ENCODE measurements at regions not wholly inside any gene's neighbourhood (a gene's known extent, or its start where the extent isn't known, plus 50 kb on each side); places are given as distances from the start of the nearest gene placed in this dataset.

GRCh38 chr14:53515276-53515675, 362.2 kb upstream of the DDHD1 start:
- TF ChIP-seq CTCF (IDR thresholded peaks at IDR 0.05) = no peak
- Histone ChIP-seq H3K27me3 (no peaks in the 10 kb centered on the region), H3K27ac (no peak overlapping the region), H3K4me1 (peaks cover 11 to 30% of the 10 kb centered on the region in 2 donors), H3K36me3 (no peaks in the 10 kb centered on the region), H3K4me3 (replicated peaks in 1 of 3) (no peak overlapping the region), H3K9me3 (no peaks in the 10 kb centered on the region)
- intact Hi-C loops (cut with DNase I) = no loop called here
- WGBS, 2 donors = 83 to 85% methylated on average over 5 of the region's 5 CpGs
- DNase-seq = no peak

- no peaks in the 10 kb centered on the region for H3K9me3 ChIP-seq
- H3K27me3 ChIP-seq = no peaks in the 10 kb centered on the region
- H3K4me3 ChIP-seq (replicated peaks in 1 of 3) = no peak overlapping the region
- DNase-seq = no peak
- H3K4me1 ChIP-seq = peaks cover 14 to 25% of the 10 kb centered on the region in 2 donors
- no peak for TF ChIP-seq POLR2A (IDR thresholded peaks at IDR 0.05)
- TF ChIP-seq CTCF (IDR thresholded peaks at IDR 0.05) = no peak
- intact Hi-C loops (cut with DNase I) = no loop called here
- H3K27ac ChIP-seq = no peak overlapping the region
- H3K36me3 ChIP-seq = no peaks in the 10 kb centered on the region
- WGBS, 2 donors = 90 to 91% methylated on average over 3 of the region's 3 CpGs
Measured at GRCh38 chr14:53514197-53514596, 361.1 kb upstream of the DDHD1 start.

- no peaks in the 10 kb centered on the region for H3K36me3 ChIP-seq
- intact Hi-C loops (cut with DNase I) = no loop called here
- no peak for TF ChIP-seq CTCF (IDR thresholded peaks at IDR 0.05)
- no peak for TF ChIP-seq POLR2A (IDR thresholded peaks at IDR 0.05)
- DNase-seq = no peak
- H3K4me3 ChIP-seq (replicated peaks in 1 of 3) = no peak overlapping the region
- H3K9me3 ChIP-seq = no peaks in the 10 kb centered on the region
- peaks cover 11 to 16% of the 10 kb centered on the region in 2 donors for H3K4me1 ChIP-seq
- peak overlapping the region; percentile 70 to 89 (median 71) for H3K27ac ChIP-seq
- H3K27me3 ChIP-seq = no peaks in the 10 kb centered on the region
Measured at GRCh38 chr14:53510281-53510912, 357.3 kb upstream of the DDHD1 start.

- Histone ChIP-seq H3K27me3 (no peaks in the 10 kb centered on the region), H3K4me1 (peaks cover 11 to 16% of the 10 kb centered on the region in 2 donors), H3K4me3 (replicated peaks in 1 of 3) (no peak overlapping the region), H3K36me3 (no peaks in the 10 kb centered on the region), H3K9me3 (no peaks in the 10 kb centered on the region), H3K27ac (peak overlapping the region; percentile 70 to 89 (median 71))
- intact Hi-C loops (cut with DNase I) = no loop called here
- peak; percentile 80 to 85 for DNase-seq
- TF ChIP-seq CTCF (IDR thresholded peaks at IDR 0.05) (no peak), POLR2A (IDR thresholded peaks at IDR 0.05) (no peak)
- 45 to 51% methylated on average over 11 of the region's 11 CpGs for WGBS, 2 donors
Measured at GRCh38 chr14:53509276-53510244, 356.4 kb upstream of the DDHD1 start.

Data from thyroid gland (tissue), 4 donors.